ENCODE measurements at regions not wholly inside any gene's neighbourhood (a gene's known extent, or its start where the extent isn't known, plus 50 kb on each side); places are given as distances from the start of the nearest gene placed in this dataset.

GRCh38 chr2:4258563-4258962 is 555.2 kb downstream of the DCDC2C start:
- no peak for DNase-seq
- H3K27me3 ChIP-seq (ENCODE audit: insufficient read depth, low read depth, severe bottlenecking): no peaks in the 10 kb centered on the region
- TF ChIP-seq CTCF (IDR thresholded peaks at IDR 0.05; ENCODE audit: low read depth, low read length): no peak
- H3K27ac ChIP-seq: no peak overlapping the region
- H3K36me3 ChIP-seq: no peaks in the 10 kb centered on the region
- H3K9me3 ChIP-seq (ENCODE audit: severe bottlenecking): no peaks in the 10 kb centered on the region
- no peak overlapping the region for H3K4me3 ChIP-seq (ENCODE audit: low read depth, low read length)

GRCh38 chr2:4265936-4266335 is 562.6 kb downstream of the DCDC2C start:
- no peak for DNase-seq
- H3K27me3 ChIP-seq (ENCODE audit: insufficient read depth, low read depth, severe bottlenecking): no peaks in the 10 kb centered on the region
- TF ChIP-seq CTCF (IDR thresholded peaks at IDR 0.05; ENCODE audit: low read depth, low read length): no peak
- no peaks in the 10 kb centered on the region for H3K36me3 ChIP-seq
- no peaks in the 10 kb centered on the region for H3K9me3 ChIP-seq (ENCODE audit: severe bottlenecking)
- no peak overlapping the region for H3K4me3 ChIP-seq (ENCODE audit: low read depth, low read length)
- H3K27ac ChIP-seq: no peak overlapping the region

GRCh38 chr2:4269885-4270284 is 566.5 kb downstream of the DCDC2C start:
- DNase-seq: no peak
- Histone ChIP-seq H3K9me3 (ENCODE audit: severe bottlenecking) (no peaks in the 10 kb centered on the region), H3K36me3 (no peaks in the 10 kb centered on the region), H3K4me3 (ENCODE audit: low read depth, low read length) (no peak overlapping the region), H3K27ac (no peak overlapping the region), H3K27me3 (ENCODE audit: insufficient read depth, low read depth, severe bottlenecking) (no peaks in the 10 kb centered on the region)
- no peak for TF ChIP-seq CTCF (IDR thresholded peaks at IDR 0.05; ENCODE audit: low read depth, low read length)

- no peaks in the 10 kb centered on the region for H3K9me3 ChIP-seq (ENCODE audit: severe bottlenecking)
- H3K27ac ChIP-seq: no peak overlapping the region
- H3K4me3 ChIP-seq (ENCODE audit: low read depth, low read length): no peak overlapping the region
- H3K36me3 ChIP-seq: no peaks in the 10 kb centered on the region
- TF ChIP-seq CTCF (IDR thresholded peaks at IDR 0.05; ENCODE audit: low read depth, low read length): no peak
- no peaks in the 10 kb centered on the region for H3K27me3 ChIP-seq (ENCODE audit: insufficient read depth, low read depth, severe bottlenecking)
- DNase-seq: no peak
Measured at GRCh38 chr2:4272261-4272858, 569.0 kb downstream of the DCDC2C start.

- Histone ChIP-seq H3K36me3 (no peaks in the 10 kb centered on the region), H3K27me3 (ENCODE audit: insufficient read depth, low read depth, severe bottlenecking) (no peaks in the 10 kb centered on the region), H3K9me3 (ENCODE audit: severe bottlenecking) (no peaks in the 10 kb centered on the region), H3K4me3 (ENCODE audit: low read depth, low read length) (no peak overlapping the region), H3K27ac (no peak overlapping the region)
- TF ChIP-seq CTCF (IDR thresholded peaks at IDR 0.05; ENCODE audit: low read depth, low read length): no peak
- no peak for DNase-seq
Measured at GRCh38 chr2:4278392-4278791, 575.0 kb downstream of the DCDC2C start.

GRCh38 chr2:4279431-4279830 is 576.1 kb downstream of the DCDC2C start:
- Histone ChIP-seq H3K27me3 (ENCODE audit: insufficient read depth, low read depth, severe bottlenecking) (no peaks in the 10 kb centered on the region), H3K4me3 (ENCODE audit: low read depth, low read length) (no peak overlapping the region), H3K9me3 (ENCODE audit: severe bottlenecking) (no peaks in the 10 kb centered on the region), H3K36me3 (no peaks in the 10 kb centered on the region), H3K27ac (no peak overlapping the region)
- no peak for TF ChIP-seq CTCF (IDR thresholded peaks at IDR 0.05; ENCODE audit: low read depth, low read length)
- no peak for DNase-seq

All from WERI-Rb-1 (cell line).